ENCODE measurements at regions not wholly inside any gene's neighbourhood (a gene's known extent, or its start where the extent isn't known, plus 50 kb on each side); places are given as distances from the start of the nearest gene placed in this dataset.

DNA sequence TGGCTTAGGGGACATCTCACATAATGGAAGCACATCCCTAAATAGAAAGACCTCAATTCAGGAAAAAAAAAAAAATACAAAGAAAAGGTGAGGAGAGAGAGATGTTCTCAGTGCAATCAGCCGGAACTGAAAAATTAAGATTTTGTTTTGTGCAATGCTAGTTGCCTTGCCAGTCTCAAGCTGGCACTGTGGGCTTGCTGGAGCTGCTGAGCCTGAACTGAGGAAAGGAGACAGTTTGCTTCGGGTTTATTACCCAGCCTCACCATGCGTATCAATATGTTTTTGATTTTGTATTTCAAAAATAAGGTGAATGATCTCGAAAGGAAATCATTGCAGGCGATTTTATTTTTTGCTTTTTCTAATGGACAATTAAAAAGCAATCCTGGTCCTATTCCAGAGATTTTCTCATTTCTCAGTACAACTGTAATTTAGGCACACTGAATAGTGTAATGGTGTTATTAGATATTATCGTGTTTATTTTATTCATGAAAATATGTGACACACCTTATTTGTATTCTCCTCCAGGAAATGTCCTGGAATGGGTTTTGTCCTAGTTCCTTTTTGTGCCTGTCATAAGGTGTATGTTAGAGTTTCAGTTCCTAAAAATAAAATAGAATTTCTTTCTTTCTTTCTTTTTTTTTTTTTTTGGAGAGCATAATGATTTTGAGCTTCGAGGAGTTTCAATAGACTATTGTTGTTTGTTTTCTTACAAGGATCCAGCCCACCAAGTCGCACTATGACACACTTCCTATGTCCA, 72.8 kb upstream of the ZEB2 start:
- Histone ChIP-seq H3K9me3 (no peaks in the 10 kb centered on the region), H3K4me1 (peaks cover 17% of the 10 kb centered on the region), H3K4me3 (no peak overlapping the region), H3K27me3 (no peaks in the 10 kb centered on the region), H3K36me3 (no peaks in the 10 kb centered on the region), H3K27ac (no peak overlapping the region)
- intact Hi-C loops (cut with DNase I) = no loop called here
- DNase-seq (no peak), ATAC-seq (no peak)
- TF ChIP-seq, protein P1, sequence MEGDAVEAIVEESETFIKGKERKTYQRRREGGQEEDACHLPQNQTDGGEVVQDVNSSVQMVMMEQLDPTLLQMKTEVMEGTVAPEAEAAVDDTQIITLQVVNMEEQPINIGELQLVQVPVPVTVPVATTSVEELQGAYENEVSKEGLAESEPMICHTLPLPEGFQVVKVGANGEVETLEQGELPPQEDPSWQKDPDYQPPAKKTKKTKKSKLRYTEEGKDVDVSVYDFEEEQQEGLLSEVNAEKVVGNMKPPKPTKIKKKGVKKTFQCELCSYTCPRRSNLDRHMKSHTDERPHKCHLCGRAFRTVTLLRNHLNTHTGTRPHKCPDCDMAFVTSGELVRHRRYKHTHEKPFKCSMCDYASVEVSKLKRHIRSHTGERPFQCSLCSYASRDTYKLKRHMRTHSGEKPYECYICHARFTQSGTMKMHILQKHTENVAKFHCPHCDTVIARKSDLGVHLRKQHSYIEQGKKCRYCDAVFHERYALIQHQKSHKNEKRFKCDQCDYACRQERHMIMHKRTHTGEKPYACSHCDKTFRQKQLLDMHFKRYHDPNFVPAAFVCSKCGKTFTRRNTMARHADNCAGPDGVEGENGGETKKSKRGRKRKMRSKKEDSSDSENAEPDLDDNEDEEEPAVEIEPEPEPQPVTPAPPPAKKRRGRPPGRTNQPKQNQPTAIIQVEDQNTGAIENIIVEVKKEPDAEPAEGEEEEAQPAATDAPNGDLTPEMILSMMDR (IDR thresholded peaks at IDR 0.05) = no peak

DNA sequence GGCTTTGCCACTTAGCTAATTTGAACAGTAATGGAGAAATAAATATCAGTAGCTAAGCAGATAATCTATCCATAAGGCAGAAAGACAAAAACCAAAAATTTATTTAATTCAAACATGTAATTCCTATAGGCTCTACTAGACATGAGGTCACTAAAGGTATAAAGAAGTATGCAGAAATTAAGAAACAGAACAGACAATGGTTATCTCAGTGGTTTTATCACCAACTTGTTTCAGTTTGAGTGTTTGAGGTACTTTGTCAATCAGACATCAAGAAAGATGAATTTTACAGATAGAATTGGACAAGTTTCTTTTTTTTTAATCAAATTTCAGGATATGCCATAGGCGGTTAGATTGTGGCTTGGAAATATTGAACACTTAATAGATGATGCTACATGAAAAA, 67.4 kb upstream of the ZEB2 start:
- H3K9me3 ChIP-seq = no peaks in the 10 kb centered on the region
- ATAC-seq (no peak), DNase-seq (no peak)
- TF ChIP-seq, protein P1 (IDR thresholded peaks at IDR 0.05) = no peak
- no peaks in the 10 kb centered on the region for H3K36me3 ChIP-seq
- intact Hi-C loops (cut with DNase I) = no loop called here
- no peaks in the 10 kb centered on the region for H3K4me1 ChIP-seq
- H3K4me3 ChIP-seq = no peak overlapping the region
- H3K27ac ChIP-seq = no peak overlapping the region
- H3K27me3 ChIP-seq = no peaks in the 10 kb centered on the region

DNA sequence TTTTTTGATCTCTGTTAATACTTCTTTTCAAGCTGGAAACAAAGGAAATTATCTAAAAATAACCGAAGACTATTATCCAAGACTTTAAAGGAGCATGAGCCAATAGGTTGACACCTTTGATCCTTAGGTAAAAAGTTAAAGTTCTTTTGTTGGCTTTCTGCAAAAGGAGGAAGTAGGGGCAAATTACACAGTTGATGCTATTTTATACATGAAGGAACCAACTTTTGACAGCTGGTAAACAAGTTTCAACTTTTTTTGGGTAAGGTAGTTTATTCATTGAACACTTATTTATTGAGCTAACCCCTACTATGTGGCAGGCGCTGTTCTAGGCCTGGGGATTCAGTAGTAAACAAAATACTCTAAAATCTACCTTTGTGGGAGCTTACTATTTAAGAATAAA, 66.6 kb upstream of the ZEB2 start:
- Histone ChIP-seq H3K27ac (no peak overlapping the region), H3K9me3 (no peaks in the 10 kb centered on the region), H3K4me3 (no peak overlapping the region), H3K36me3 (no peaks in the 10 kb centered on the region), H3K27me3 (no peaks in the 10 kb centered on the region), H3K4me1 (no peaks in the 10 kb centered on the region)
- intact Hi-C loops (cut with DNase I) = no loop called here
- TF ChIP-seq, protein P1 (IDR thresholded peaks at IDR 0.05) = no peak
- DNase-seq (no peak), ATAC-seq (no peak)

DNA sequence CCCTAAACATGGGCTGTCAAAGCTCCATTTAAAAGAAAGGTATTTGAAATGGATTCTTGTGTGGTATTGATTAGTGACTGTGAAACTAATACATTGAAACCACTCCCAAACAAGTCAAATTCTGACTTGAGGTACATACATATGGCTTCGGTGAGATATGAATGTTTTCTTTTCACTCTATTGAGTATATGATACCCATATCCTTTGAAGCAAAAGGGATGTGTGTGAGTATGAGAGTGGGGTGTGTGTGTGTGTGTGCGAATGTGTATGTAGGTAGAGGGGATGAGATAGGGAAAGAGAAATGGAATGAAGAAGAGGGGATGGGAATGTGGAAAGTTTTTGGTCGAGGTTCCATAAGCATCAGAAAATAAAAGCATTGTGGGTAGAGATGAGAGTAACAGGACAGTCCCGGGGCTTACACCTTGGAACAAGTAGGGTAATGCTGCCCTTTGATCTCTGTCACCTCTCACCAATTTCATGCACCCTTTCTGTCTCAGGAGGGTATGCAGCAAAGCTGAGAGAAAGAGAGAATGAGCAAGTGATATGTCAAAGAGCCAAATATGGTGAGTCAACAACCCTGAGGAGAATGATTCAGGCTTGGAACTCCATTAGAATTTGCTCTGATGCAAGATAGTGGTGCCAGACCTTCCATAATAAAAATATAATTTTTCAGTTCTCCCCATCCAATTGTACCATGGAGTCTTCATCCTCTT, 64.0 kb upstream of the ZEB2 start:
- no peaks in the 10 kb centered on the region for H3K9me3 ChIP-seq
- no peak for DNase-seq
- no peaks in the 10 kb centered on the region for H3K36me3 ChIP-seq
- H3K4me3 ChIP-seq = no peak overlapping the region
- no peak for ATAC-seq
- no peaks in the 10 kb centered on the region for H3K4me1 ChIP-seq
- TF ChIP-seq, protein P1 (IDR thresholded peaks at IDR 0.05) = no peak
- no peaks in the 10 kb centered on the region for H3K27me3 ChIP-seq
- intact Hi-C loops (cut with DNase I) = no loop called here
- no peak overlapping the region for H3K27ac ChIP-seq

DNA sequence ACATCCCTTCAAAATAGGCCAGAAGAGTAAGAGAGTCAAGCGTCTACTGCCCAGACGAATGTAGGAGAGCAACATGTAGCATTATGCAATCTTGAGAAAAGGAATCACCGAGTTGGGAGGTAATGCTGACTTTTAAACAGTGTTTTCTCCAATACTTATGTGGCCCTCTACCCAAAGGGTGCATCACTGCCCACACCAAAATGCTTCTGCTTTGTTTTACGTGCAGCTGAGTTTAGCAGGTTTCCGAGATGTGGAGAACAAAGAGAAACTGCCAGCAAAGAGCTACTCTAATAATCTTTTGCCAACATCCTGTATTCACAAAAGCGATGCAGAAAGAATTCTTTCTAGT, 63.4 kb upstream of the ZEB2 start:
- Histone ChIP-seq H3K27me3 (no peaks in the 10 kb centered on the region), H3K4me3 (no peak overlapping the region), H3K27ac (no peak overlapping the region), H3K9me3 (no peaks in the 10 kb centered on the region), H3K36me3 (no peaks in the 10 kb centered on the region), H3K4me1 (no peaks in the 10 kb centered on the region)
- TF ChIP-seq, protein P1 (IDR thresholded peaks at IDR 0.05) = no peak
- intact Hi-C loops (cut with DNase I) = no loop called here
- ATAC-seq = no peak
- no peak for DNase-seq
